GM12878 (cell line): ENCODE measurements at regions not wholly inside any gene's neighbourhood (a gene's known extent, or its start where the extent isn't known, plus 50 kb on each side); places are given as distances from the start of the nearest gene placed in this dataset.

Experiments used
- ATAC-seq: fragments of 200-7000 bp; cut with Tn5 transposase; 3 replicates; pipeline ENCODE4 v1.9.1; 2020; ENCODE audit warnings: mild to moderate bottlenecking, moderate library complexity
- BruUV-seq: library from RNA; stranded (reverse); fragments of 400-500 nt; replicated peaks from 2 replicates; lab custom pipeline; 2021; lab: Mats Ljungman, UMichigan
- CTCF ChIA-PET: fragments of 300-600 bp; sonication (Branson Sonifier 250); formaldehyde crosslinking; extraction: SDS; loops from one replicate; lab custom pipeline; 2021; ENCODE audit warnings: inconsistent platforms; lab: Yijun Ruan, JAX
- POLR2A ChIA-PET: fragments of 350-600 bp; formaldehyde crosslinking; extraction: SDS; loops from one replicate; lab custom pipeline; 2021; ENCODE audit warnings: inconsistent platforms; lab: Charles Lee
- RAD21 ChIA-PET: fragments of 300-600 bp; sonication (Branson Sonifier 250); formaldehyde crosslinking; loops from one replicate; lab custom pipeline; 2023; ENCODE audit warnings: antibody characterized with exemption; ENCODE audit not compliant: unreplicated experiment; lab: Charles Lee
- SMC1A ChIA-PET: fragments of 300-600 bp; sonication (Branson Sonifier 250); formaldehyde crosslinking; loops from one replicate; lab custom pipeline; 2023; ENCODE audit not compliant: unreplicated experiment, uncharacterized antibody; lab: Charles Lee
- DNase-seq: peaks from one replicate; pipeline ENCODE4 v3.0.0-alpha.2; 2011; ENCODE audit warnings: low read depth, low spot score
- FAIRE-seq: peaks from 3 replicates; lab custom pipeline; 2011; peaks lifted over from hg19 to GRCh38; lab: Jason Lieb, UNC
- H2AFZ ChIP-seq: 2 replicates; pipeline ENCODE4 v1.6.0; 2011; ENCODE audit warnings: low read depth, low read length, control low read depth; ENCODE audit not compliant: control insufficient read depth
- H3K27ac ChIP-seq: 2 replicates; pipeline ENCODE4 v1.5.1; 2011; ENCODE audit warnings: control low read depth; ENCODE audit not compliant: control insufficient read depth, insufficient read depth
- H3K27me3 ChIP-seq, 2 experiments: replicated peaks in 1 of 2; 2 replicates each; pipeline versions ENCODE4 v1.6.0 to v1.6.1; 2011; ENCODE audit warnings: low read length in 1 of 2; ENCODE audit not compliant: control insufficient read depth in 2 of 2, insufficient read depth in 2 of 2
- H3K36me3 ChIP-seq, 2 experiments: 2 replicates each; pipeline ENCODE4 v1.5.1; 2011; ENCODE audit warnings: low read length in 1 of 2; ENCODE audit not compliant: control insufficient read depth in 2 of 2, insufficient read depth in 2 of 2
- H3K4me1 ChIP-seq: 2 replicates; pipeline ENCODE4 v1.6.1; 2011; ENCODE audit warnings: mild to moderate bottlenecking, low read length, moderate library complexity, mixed read lengths; ENCODE audit not compliant: control insufficient read depth, insufficient read depth
- H3K4me2 ChIP-seq: 2 replicates; pipeline ENCODE4 v1.6.0; 2011; ENCODE audit warnings: control low read depth; ENCODE audit not compliant: control insufficient read depth, insufficient read depth
- H3K4me3 ChIP-seq: fragments of 200-600 bp; sonication (generic); 2 replicates; pipeline ENCODE4 v1.5.1; 2016
- H3K79me2 ChIP-seq: 2 replicates; pipeline ENCODE4 v1.6.0; 2011; ENCODE audit warnings: low read length; ENCODE audit not compliant: control insufficient read depth, insufficient read depth
- H3K9ac ChIP-seq: 2 replicates; pipeline ENCODE4 v1.8.0; 2011; ENCODE audit warnings: low read length, control low read depth, mixed read lengths; ENCODE audit not compliant: control insufficient read depth, insufficient read depth
- H3K9me3 ChIP-seq: replicated peaks from 3 replicates; pipeline ENCODE4 v1.5.1; 2011; ENCODE audit warnings: mild to moderate bottlenecking, low read length; ENCODE audit not compliant: control insufficient read depth, insufficient read depth
- H4K20me1 ChIP-seq: 2 replicates; pipeline ENCODE4 v1.6.0; 2011; ENCODE audit not compliant: control insufficient read depth, insufficient read depth
- CBX3 ChIP-seq: fragments of 200-600 bp; sonication (generic); IDR thresholded peaks from 2 replicates; pipeline ENCODE4 v1.6.1; 2016; ENCODE audit warnings: low read depth, borderline replicate concordance
- E2F4 ChIP-seq: IDR thresholded peaks from 2 replicates; pipeline ENCODE4 v1.6.1; 2012; ENCODE audit warnings: low read depth, low read length, improper control_type of control experiment
- FOXM1 ChIP-seq: IDR thresholded peaks from 2 replicates; pipeline ENCODE4 v1.6.1; 2012; ENCODE audit warnings: low read depth, mild to moderate bottlenecking, inconsistent platforms, low read length, moderate library complexity
- NFIC ChIP-seq: IDR thresholded peaks from 2 replicates; pipeline ENCODE4 v1.6.1; 2012; ENCODE audit warnings: low read depth, mild to moderate bottlenecking, inconsistent platforms, low read length, moderate library complexity
- NKRF ChIP-seq: fragments of 450-650 bp; conservative IDR thresholded peaks from 2 replicates; pipeline ENCODE4 v1.6.1; 2017; ENCODE audit warnings: mild to moderate bottlenecking, moderate library complexity
- NR2F1 ChIP-seq: fragments of 450-650 bp; conservative IDR thresholded peaks from 2 replicates; pipeline ENCODE4 v1.6.1; 2017; ENCODE audit warnings: mild to moderate bottlenecking
- PBX3 ChIP-seq: IDR thresholded peaks from 2 replicates; pipeline ENCODE4 v1.6.1; 2011; ENCODE audit warnings: mild to moderate bottlenecking, low read depth, low read length, moderate library complexity; ENCODE audit not compliant: insufficient replicate concordance
- SRF ChIP-seq, 2 experiments: IDR thresholded peaks; 2 replicates each; pipeline ENCODE4 v1.6.1; 2011; ENCODE audit warnings: low read depth in 2 of 2, low read length in 2 of 2, mild to moderate bottlenecking in 1 of 2, moderate library complexity in 1 of 2
- SUZ12 ChIP-seq: fragments of 200-600 bp; sonication (generic); IDR thresholded peaks from one replicate; pipeline ENCODE4 v1.6.1; 2018; ENCODE audit warnings: antibody characterized with exemption, mild to moderate bottlenecking; ENCODE audit not compliant: unreplicated experiment
- TCF7 ChIP-seq: IDR thresholded peaks from 2 replicates; pipeline ENCODE4 v1.6.1; 2014; ENCODE audit warnings: antibody characterized with exemption, borderline replicate concordance
- USF2 ChIP-seq: IDR thresholded peaks from 2 replicates; pipeline ENCODE4 v1.6.1; 2011; ENCODE audit warnings: low read depth, low read length, improper control_type of control experiment, borderline replicate concordance
- WRNIP1 ChIP-seq: IDR thresholded peaks from 2 replicates; pipeline ENCODE4 v1.6.1; 2011; ENCODE audit warnings: low read depth, low read length, improper control_type of control experiment, borderline replicate concordance
- ZNF24 ChIP-seq: fragments of 450-650 bp; IDR thresholded peaks from 2 replicates; pipeline ENCODE4 v1.6.1; 2017; ENCODE audit warnings: antibody characterized with exemption, mild to moderate bottlenecking
- ZSCAN29 ChIP-seq: fragments of 450-650 bp; IDR thresholded peaks from 2 replicates; pipeline ENCODE4 v1.6.1; 2017; ENCODE audit warnings: mild to moderate bottlenecking, moderate library complexity
- WGBS: methylation state at CpG from one replicate; pipeline ENCODE4 v1.1.6; 2016; ENCODE audit warnings: low lambda C conversion rate; ENCODE audit not compliant: insufficient replicate concordance, insufficient coverage; ENCODE audit errors: missing lambda C conversion rate; 5-methylcytosine and 5-hydroxymethylcytosine counted together
- in situ Hi-C: fragments of 300-500 bp; cut with MboI; formaldehyde crosslinking; loops from 9 replicates; pipeline ENCODE4 v1.14.3; 2018; ENCODE audit warnings: mixed read lengths
- intact Hi-C: fragments of 100-400 bp; cut with micrococcal nuclease; formaldehyde crosslinking; loops from one replicate; pipeline ENCODE4 v1.14.2; 2022; ENCODE audit not compliant: unreplicated experiment

- TF ChIP-seq WRNIP1: no peak
- no peaks in the 10 kb centered on the region for H3K27me3 ChIP-seq
- POLR2A ChIA-PET: no interaction called here
- H2AFZ ChIP-seq: no peak overlapping the region
- no peak overlapping the region for H3K9ac ChIP-seq
- DNase-seq (no peak), FAIRE-seq (no peak), ATAC-seq (no peak)
- no peaks in the 10 kb centered on the region for H4K20me1 ChIP-seq
- no peak overlapping the region for H3K27ac ChIP-seq
- RAD21 ChIA-PET: no interaction called here
- CTCF ChIA-PET: no interaction called here
- H3K9me3 ChIP-seq: no peaks in the 10 kb centered on the region
- H3K4me2 ChIP-seq: no peak overlapping the region
- no peak overlapping the region for H3K4me3 ChIP-seq
- SMC1A ChIA-PET: no interaction called here
- no TSS peak for BruUV-seq
- intact Hi-C loops: no loop called here
- no peaks in the 10 kb centered on the region for H3K79me2 ChIP-seq
- H3K36me3 ChIP-seq: no peaks in the 10 kb centered on the region
- in situ Hi-C loops: no loop called here
- H3K4me1 ChIP-seq: no peaks in the 10 kb centered on the region
Measured at GRCh38 chr3:40753291-40753770, 228.6 kb downstream of the ZNF621 start.

- no peaks in the 10 kb centered on the region for H4K20me1 ChIP-seq
- BruUV-seq: no TSS peak
- no peak overlapping the region for H3K4me2 ChIP-seq
- DNase-seq (no peak), FAIRE-seq (no peak), ATAC-seq (no peak)
- H3K27me3 ChIP-seq: no peaks in the 10 kb centered on the region
- no peaks in the 10 kb centered on the region for H3K4me1 ChIP-seq
- CTCF ChIA-PET: no interaction called here
- H3K4me3 ChIP-seq: no peak overlapping the region
- no peaks in the 10 kb centered on the region for H3K79me2 ChIP-seq
- no peak overlapping the region for H3K27ac ChIP-seq
- WGBS: 9% methylated on average over 3 of the region's 3 CpGs
- SMC1A ChIA-PET: no interaction called here
- POLR2A ChIA-PET: no interaction called here
- intact Hi-C loops: no loop called here
- RAD21 ChIA-PET: no interaction called here
- in situ Hi-C loops: no loop called here
- no peaks in the 10 kb centered on the region for H3K9me3 ChIP-seq
- H3K9ac ChIP-seq: no peak overlapping the region
- H3K36me3 ChIP-seq: no peaks in the 10 kb centered on the region
- H2AFZ ChIP-seq: no peak overlapping the region
- TF ChIP-seq ZSCAN29 (no peak), PBX3 (no peak), NFIC (no peak), FOXM1 (no peak), NKRF (no peak), SRF (IDR thresholded peaks at IDR 0.05; ENCODE audit: low read depth in 2 of 2, low read length in 2 of 2) (no peak), USF2 (no peak), E2F4 (no peak), ZNF24 (no peak), TCF7 (no peak), NR2F1 (no peak), SUZ12 (no peak), CBX3 (no peak)
Measured at GRCh38 chr3:40753951-40754350, 229.2 kb downstream of the ZNF621 start.
